Keratinocyte (primary cell): ENCODE measurements at regions not wholly inside any gene's neighbourhood (a gene's known extent, or its start where the extent isn't known, plus 50 kb on each side); places are given as distances from the start of the nearest gene placed in this dataset.

ENCODE experiments used
- DNase-seq: peaks from one replicate; pipeline ENCODE4 v3.0.0-alpha.2; 2011; ENCODE audit warnings: low read depth, missing footprints, low spot score
- FAIRE-seq: peaks from 2 replicates; lab custom pipeline; 2011; peaks lifted over from hg19 to GRCh38; lab: Jason Lieb, UNC
- H2AFZ ChIP-seq: 2 replicates; pipeline ENCODE4 v1.6.0; 2012; ENCODE audit warnings: low read length, control low read depth, inconsistent platforms; ENCODE audit not compliant: control insufficient read depth
- H3K27ac ChIP-seq: 2 replicates; pipeline ENCODE4 v1.5.1; 2011; ENCODE audit warnings: low read length; ENCODE audit not compliant: control insufficient read depth, insufficient read depth
- H3K27me3 ChIP-seq: 3 replicates; pipeline ENCODE4 v1.6.0; 2011; ENCODE audit warnings: low read length; ENCODE audit not compliant: control insufficient read depth, insufficient read depth; ENCODE audit errors: extremely low read depth
- H3K36me3 ChIP-seq, 2 experiments: 2 replicates in 1 of 2; 3 replicates in 1 of 2; pipeline ENCODE4 v1.5.1; 2011; ENCODE audit warnings: low read length in 2 of 2, mild to moderate bottlenecking in 1 of 2; ENCODE audit not compliant: control insufficient read depth in 2 of 2, insufficient read depth in 2 of 2; ENCODE audit errors: extremely low read depth in 1 of 2
- H3K4me1 ChIP-seq: 3 replicates; pipeline ENCODE4 v1.5.1; 2011; ENCODE audit warnings: low read length; ENCODE audit not compliant: control insufficient read depth, insufficient read depth; ENCODE audit errors: extremely low read depth
- H3K4me2 ChIP-seq: 3 replicates; pipeline ENCODE4 v1.6.0; 2011; ENCODE audit warnings: low read depth, low read length; ENCODE audit not compliant: control insufficient read depth, insufficient read depth; ENCODE audit errors: extremely low read depth
- H3K4me3 ChIP-seq, 3 experiments: fragments of 200-600 bp in 1 of 3; sonication (generic) in 1 of 3; 2 replicates in 2 of 3; 3 replicates in 1 of 3; pipeline ENCODE4 v1.5.1; 2011 to 2016; ENCODE audit warnings: low read length in 3 of 3, mild to moderate bottlenecking in 3 of 3, control low read depth in 2 of 3, inconsistent platforms in 1 of 3, low read depth in 1 of 3, mixed read lengths in 1 of 3, mixed run types in 1 of 3, moderate library complexity in 1 of 3; ENCODE audit not compliant: control insufficient read depth in 2 of 3, insufficient read depth in 2 of 3; ENCODE audit errors: extremely low read depth in 1 of 3
- H3K79me2 ChIP-seq: 2 replicates; pipeline ENCODE4 v1.6.0; 2012; ENCODE audit warnings: low read length; ENCODE audit not compliant: control insufficient read depth, insufficient read depth
- H3K9ac ChIP-seq: 3 replicates; pipeline ENCODE4 v1.6.0; 2011; ENCODE audit warnings: low read length; ENCODE audit not compliant: control insufficient read depth, insufficient read depth; ENCODE audit errors: extremely low read depth
- H3K9me1 ChIP-seq: 3 replicates; pipeline ENCODE4 v1.6.0; 2011; ENCODE audit warnings: low read length; ENCODE audit not compliant: control insufficient read depth, insufficient read depth; ENCODE audit errors: extremely low read depth
- H3K9me3 ChIP-seq: 2 replicates; pipeline ENCODE4 v1.5.1; 2012; ENCODE audit warnings: low read depth, low read length; ENCODE audit not compliant: control insufficient read depth
- H4K20me1 ChIP-seq: 3 replicates; pipeline ENCODE4 v1.6.0; 2011; ENCODE audit warnings: low read length; ENCODE audit not compliant: control insufficient read depth, insufficient read depth; ENCODE audit errors: extremely low read depth
- CTCF ChIP-seq, 3 experiments: IDR thresholded peaks in 1 of 3; conservative IDR thresholded peaks in 1 of 3; optimal IDR thresholded peaks in 1 of 3; 2 replicates in 2 of 3; 3 replicates in 1 of 3; pipeline versions ENCODE3 to v1.5.1; 2011; ENCODE audit warnings: low read length in 3 of 3, mild to moderate bottlenecking in 3 of 3, moderate library complexity in 2 of 3, control low read depth in 1 of 3, inconsistent platforms in 1 of 3; ENCODE audit not compliant: insufficient read depth in 2 of 3; ENCODE audit errors: extremely low read depth in 1 of 3
- EZH2 ChIP-seq: IDR thresholded peaks from one replicate; pipeline ENCODE4 v1.6.1; 2012; ENCODE audit warnings: inconsistent platforms, mild to moderate bottlenecking, low read length, moderate library complexity
- dilution Hi-C: fragments of 300-500 bp; cut with MboI; formaldehyde crosslinking; loops from one replicate; pipeline ENCODE4 v1.7.0; 2020; ENCODE audit warnings: low sequenced_read_pairs; ENCODE audit not compliant: extremely low pct_ligation_motif_present

- Histone ChIP-seq H3K79me2 (no peaks in the 10 kb centered on the region), H4K20me1 (no peaks in the 10 kb centered on the region), H3K36me3 (no peaks in the 10 kb centered on the region), H2AFZ (no peak overlapping the region), H3K4me2 (no peak overlapping the region), H3K9me3 (no peaks in the 10 kb centered on the region), H3K9me1 (no peaks in the 10 kb centered on the region), H3K9ac (no peak overlapping the region), H3K4me3 (no peak overlapping the region), H3K27ac (no peak overlapping the region), H3K4me1 (peaks cover 2% of the 10 kb centered on the region), H3K27me3 (no peaks in the 10 kb centered on the region)
- DNase-seq, result no peak
- no peak for TF ChIP-seq EZH2
- no peak for FAIRE-seq
- dilution Hi-C loops, result no loop called here
Observed at GRCh38 chr14:98136012-98136789, 1135.8 kb downstream of the BCL11B start.

DNA sequence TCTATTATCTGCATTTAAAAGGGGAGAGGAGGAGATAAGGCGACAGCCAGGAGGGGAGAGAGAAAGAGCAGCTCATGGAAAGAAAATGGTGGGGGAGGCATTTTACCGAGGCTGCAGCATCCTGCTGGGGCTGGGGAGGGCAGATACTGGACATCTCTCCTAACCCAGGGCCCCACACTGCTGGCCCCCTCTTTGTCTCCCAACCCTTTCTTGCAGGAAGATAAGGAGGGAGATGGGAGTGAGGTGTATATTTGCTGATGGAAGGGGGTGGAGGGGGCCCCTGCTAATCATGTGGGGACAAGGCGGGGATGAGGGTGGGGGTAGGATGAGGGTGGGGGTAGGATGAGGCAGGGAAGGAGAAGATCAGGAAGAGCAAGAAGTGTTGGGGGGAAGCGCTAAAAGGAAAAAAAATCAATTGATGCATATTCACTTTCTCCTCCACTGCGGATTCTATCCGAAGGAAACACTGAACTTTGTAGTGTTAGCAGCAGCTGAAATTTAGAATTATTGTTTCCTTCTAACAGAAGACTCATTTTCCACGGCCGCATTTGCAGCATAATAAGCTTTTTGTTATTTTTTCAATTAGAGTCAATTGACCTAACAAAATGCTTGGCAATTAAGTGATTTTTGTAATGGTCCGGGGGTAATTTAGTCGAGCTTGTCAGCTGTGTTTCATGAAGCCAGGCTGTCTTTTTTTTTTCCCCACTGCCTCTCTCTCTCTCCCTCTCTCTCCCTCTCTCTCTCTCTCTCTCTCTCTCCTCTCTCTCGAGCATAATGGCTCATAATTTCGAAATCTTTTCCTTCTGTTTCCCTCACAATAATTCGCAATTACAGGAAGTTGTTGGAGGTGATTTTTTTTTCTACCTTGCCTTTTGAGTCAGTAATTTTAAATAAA is 1134.6 kb downstream of the BCL11B start:
- TF ChIP-seq EZH2, result no peak
- no peak for TF ChIP-seq CTCF (optimal IDR thresholded peaks at IDR 0.05 in 1 of 3, IDR thresholded peaks at IDR 0.05 in 1 of 3, conservative IDR thresholded peaks at IDR 0.05 in 1 of 3; ENCODE audit: extremely low read depth in 1 of 3, insufficient read depth in 2 of 3, low read length in 3 of 3)
- Histone ChIP-seq H3K79me2 (no peaks in the 10 kb centered on the region), H3K9ac (no peak overlapping the region), H3K36me3 (no peaks in the 10 kb centered on the region), H2AFZ (no peak overlapping the region), H3K27ac (no peak overlapping the region), H3K4me2 (no peak overlapping the region), H3K4me3 (no peak overlapping the region), H3K9me3 (no peaks in the 10 kb centered on the region), H3K4me1 (peaks cover 2% of the 10 kb centered on the region), H3K27me3 (no peaks in the 10 kb centered on the region), H3K9me1 (no peaks in the 10 kb centered on the region), H4K20me1 (no peaks in the 10 kb centered on the region)
- dilution Hi-C loops, result no loop called here
- FAIRE-seq (no peak), DNase-seq (no peak)
